Body of pancreas (tissue), 4 donors: ENCODE measurements at regions not wholly inside any gene's neighbourhood (a gene's known extent, or its start where the extent isn't known, plus 50 kb on each side); places are given as distances from the start of the nearest gene placed in this dataset.

ENCODE experiments used
- CTCF ChIP-seq, 7 experiments: fragments of 450-650 bp in 4 of 7; fragments of 200-600 bp in 3 of 7; sonication (generic) in 3 of 7; IDR thresholded peaks; one replicate each; pipeline ENCODE4 v1.5.1; 2016 to 2019; ENCODE audit warnings: antibody characterized with exemption in 7 of 7
- POLR2A ChIP-seq, 3 donors: fragments of 450-650 bp; IDR thresholded peaks; one replicate each; pipeline ENCODE4 v1.6.1; 2016; ENCODE audit warnings: antibody characterized with exemption in 3 of 3, mild to moderate bottlenecking in 2 of 3

GRCh38 chr4:57736781-57737180 is 626.6 kb upstream of the IGFBP7 start:
- TF ChIP-seq CTCF (IDR thresholded peaks at IDR 0.05) (no peak), POLR2A (IDR thresholded peaks at IDR 0.05) (no peak)
